Caco-2 (cell line): ENCODE measurements at regions not wholly inside any gene's neighbourhood (a gene's known extent, or its start where the extent isn't known, plus 50 kb on each side); places are given as distances from the start of the nearest gene placed in this dataset.

Experiments used
- BruUV-seq: library from RNA; stranded (reverse); fragments of 400-500 nt; replicated peaks from 2 replicates; lab custom pipeline; 2021; lab: Mats Ljungman, UMichigan
- CTCF ChIA-PET: fragments of 300-600 bp; sonication (Branson Sonifier 250); formaldehyde crosslinking; loops from one replicate; lab custom pipeline; 2022; ENCODE audit warnings: antibody characterized with exemption; lab: Charles Lee
- POLR2A ChIA-PET: fragments of 300-600 bp; sonication (Branson Sonifier 250); formaldehyde crosslinking; loops from one replicate; lab custom pipeline; 2022; ENCODE audit warnings: antibody characterized with exemption; lab: Charles Lee
- DNase-seq, 2 experiments: peaks; one replicate each; pipeline versions ENCODE4 v3.0.0 to v3.0.0-alpha.2; 2020 to 2022
- H3K27me3 ChIP-seq: replicated peaks from 2 replicates; pipeline ENCODE4 v1.6.0; 2011; ENCODE audit warnings: low read length; ENCODE audit not compliant: control insufficient read depth, insufficient read depth
- H3K36me3 ChIP-seq: 2 replicates; pipeline ENCODE4 v1.5.1; 2011; ENCODE audit warnings: low read length; ENCODE audit not compliant: control insufficient read depth, insufficient read depth
- H3K4me1 ChIP-seq: fragments of 250-450 bp; sonication (Bioruptor Pico); 2 replicates; pipeline ENCODE4 v1.5.1; 2020; ENCODE audit warnings: mild to moderate bottlenecking
- H3K4me3 ChIP-seq: 2 replicates; pipeline ENCODE4 v1.5.1; 2011; ENCODE audit warnings: low read depth, mild to moderate bottlenecking, control low read depth, low read length
- H3K9me3 ChIP-seq: fragments of 250-450 bp; sonication (Bioruptor Pico); 2 replicates; pipeline ENCODE4 v1.5.1; 2020; ENCODE audit warnings: mild to moderate bottlenecking, moderate library complexity
- H3K27ac Mint-ChIP-seq: one replicate; pipeline ENCODE4 v1.8.0; 2022; ENCODE audit warnings: mixed read lengths; ENCODE audit not compliant: unreplicated experiment
- H3K27me3 Mint-ChIP-seq: one replicate; pipeline ENCODE4 v1.8.0; 2022; ENCODE audit warnings: mixed read lengths; ENCODE audit not compliant: insufficient read depth, unreplicated experiment
- H3K36me3 Mint-ChIP-seq: one replicate; pipeline ENCODE4 v1.8.0; 2022; ENCODE audit warnings: mild to moderate bottlenecking, mixed read lengths; ENCODE audit not compliant: insufficient read depth, unreplicated experiment
- H3K4me1 Mint-ChIP-seq: one replicate; pipeline ENCODE4 v1.8.0; 2022; ENCODE audit warnings: low read depth, mixed read lengths; ENCODE audit not compliant: unreplicated experiment
- H3K4me3 Mint-ChIP-seq: one replicate; pipeline ENCODE4 v1.8.0; 2022; ENCODE audit warnings: mild to moderate bottlenecking, moderate library complexity, mixed read lengths; ENCODE audit not compliant: unreplicated experiment
- H3K9me3 Mint-ChIP-seq: one replicate; pipeline ENCODE4 v1.8.0; 2022; ENCODE audit warnings: mixed read lengths; ENCODE audit not compliant: unreplicated experiment
- intact Hi-C: fragments of 100-400 bp; cut with micrococcal nuclease; formaldehyde crosslinking; loops from one replicate; pipeline ENCODE4 v1.10.0; 2022; ENCODE audit not compliant: unreplicated experiment
- TF ChIP-seq, protein P1 (sequence below), 2 experiments: fragments of 200-600 bp in 1 of 2; IDR thresholded peaks; 1 replicate in 1 of 2; 2 replicates in 1 of 2; pipeline versions ENCODE4 v1.5.1 to v1.8.0; 2011 to 2022; ENCODE audit warnings: antibody characterized with exemption in 1 of 2, control low read depth in 1 of 2, inconsistent platforms in 1 of 2, low read depth in 1 of 2, low read length in 1 of 2, mild to moderate bottlenecking in 1 of 2, moderate library complexity in 1 of 2; ENCODE audit not compliant: insufficient read depth in 1 of 2, severe bottlenecking in 1 of 2, unreplicated experiment in 1 of 2

DNA sequence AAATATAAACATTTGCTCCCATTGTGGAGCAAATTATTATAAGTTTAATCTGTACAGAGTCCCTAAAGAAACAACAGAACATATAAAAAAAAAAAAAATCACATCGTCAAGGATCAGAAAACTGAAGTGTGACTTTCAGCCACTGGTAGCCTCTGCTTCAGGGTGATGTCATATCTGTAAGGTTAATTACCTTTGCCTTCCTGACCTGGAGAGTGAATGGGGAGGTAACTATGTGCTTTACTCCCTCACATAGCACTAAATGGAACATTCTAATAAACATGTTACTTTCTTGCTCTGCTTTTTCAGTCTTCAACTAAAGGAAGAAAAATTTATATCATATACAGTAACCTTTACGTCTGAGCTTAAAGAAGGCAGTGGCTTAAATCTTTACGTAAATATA, 70.3 kb upstream of the TRPM3 start:
- POLR2A ChIA-PET: no interaction called here
- Mint-ChIP-seq H3K4me1 (no peaks in the 10 kb centered on the region), H3K9me3 (no peaks in the 10 kb centered on the region), H3K27ac (no peak overlapping the region), H3K4me3 (no peak overlapping the region), H3K27me3 (no peaks in the 10 kb centered on the region), H3K36me3 (no peaks in the 10 kb centered on the region)
- no TSS peak for BruUV-seq
- intact Hi-C loops: no loop called here
- TF ChIP-seq, protein P1, sequence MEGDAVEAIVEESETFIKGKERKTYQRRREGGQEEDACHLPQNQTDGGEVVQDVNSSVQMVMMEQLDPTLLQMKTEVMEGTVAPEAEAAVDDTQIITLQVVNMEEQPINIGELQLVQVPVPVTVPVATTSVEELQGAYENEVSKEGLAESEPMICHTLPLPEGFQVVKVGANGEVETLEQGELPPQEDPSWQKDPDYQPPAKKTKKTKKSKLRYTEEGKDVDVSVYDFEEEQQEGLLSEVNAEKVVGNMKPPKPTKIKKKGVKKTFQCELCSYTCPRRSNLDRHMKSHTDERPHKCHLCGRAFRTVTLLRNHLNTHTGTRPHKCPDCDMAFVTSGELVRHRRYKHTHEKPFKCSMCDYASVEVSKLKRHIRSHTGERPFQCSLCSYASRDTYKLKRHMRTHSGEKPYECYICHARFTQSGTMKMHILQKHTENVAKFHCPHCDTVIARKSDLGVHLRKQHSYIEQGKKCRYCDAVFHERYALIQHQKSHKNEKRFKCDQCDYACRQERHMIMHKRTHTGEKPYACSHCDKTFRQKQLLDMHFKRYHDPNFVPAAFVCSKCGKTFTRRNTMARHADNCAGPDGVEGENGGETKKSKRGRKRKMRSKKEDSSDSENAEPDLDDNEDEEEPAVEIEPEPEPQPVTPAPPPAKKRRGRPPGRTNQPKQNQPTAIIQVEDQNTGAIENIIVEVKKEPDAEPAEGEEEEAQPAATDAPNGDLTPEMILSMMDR (IDR thresholded peaks at IDR 0.05; ENCODE audit: insufficient read depth in 1 of 2, low read depth in 1 of 2, low read length in 1 of 2, severe bottlenecking in 1 of 2, unreplicated experiment in 1 of 2): no peak
- H3K27me3 ChIP-seq: no peaks in the 10 kb centered on the region
- DNase-seq: no peak
- no peak overlapping the region for H3K4me3 ChIP-seq
- CTCF ChIA-PET: no interaction called here
- H3K36me3 ChIP-seq: no peaks in the 10 kb centered on the region
- H3K4me1 ChIP-seq: no peaks in the 10 kb centered on the region
- no peaks in the 10 kb centered on the region for H3K9me3 ChIP-seq

DNA sequence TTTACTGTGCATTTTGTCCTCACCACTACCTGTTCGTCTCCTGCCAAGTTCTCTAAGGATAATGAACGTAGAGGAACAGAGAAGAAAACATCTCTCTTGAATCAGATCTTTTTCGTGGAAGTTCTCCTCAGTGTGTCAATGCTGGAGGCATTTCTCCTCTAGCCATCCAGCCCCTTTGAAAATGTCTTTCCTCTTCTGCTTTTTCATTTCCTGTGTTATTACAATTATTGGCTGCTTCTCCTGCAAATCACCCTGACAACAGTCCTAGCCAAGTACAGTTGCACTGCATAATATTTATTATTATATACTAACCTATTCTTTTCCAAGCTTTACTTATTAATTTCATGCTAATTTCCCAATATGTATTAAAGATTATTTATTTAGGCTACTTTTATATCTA, 61.8 kb upstream of the TRPM3 start:
- TF ChIP-seq, protein P1 (IDR thresholded peaks at IDR 0.05; ENCODE audit: insufficient read depth in 1 of 2, low read depth in 1 of 2, low read length in 1 of 2, severe bottlenecking in 1 of 2, unreplicated experiment in 1 of 2): no peak
- ChIA-PET POLR2A (no interaction called here), CTCF (no interaction called here)
- H3K27me3 Mint-ChIP-seq: no peaks in the 10 kb centered on the region
- intact Hi-C loops: no loop called here
- Histone ChIP-seq H3K4me3 (no peak overlapping the region), H3K27me3 (no peaks in the 10 kb centered on the region), H3K4me1 (no peaks in the 10 kb centered on the region), H3K36me3 (no peaks in the 10 kb centered on the region), H3K9me3 (no peaks in the 10 kb centered on the region)
- H3K9me3 Mint-ChIP-seq: no peaks in the 10 kb centered on the region
- DNase-seq: no peak
- H3K4me3 Mint-ChIP-seq: no peak overlapping the region
- no peaks in the 10 kb centered on the region for H3K36me3 Mint-ChIP-seq
- H3K4me1 Mint-ChIP-seq: no peaks in the 10 kb centered on the region
- BruUV-seq: no TSS peak
- no peak overlapping the region for H3K27ac Mint-ChIP-seq

DNA sequence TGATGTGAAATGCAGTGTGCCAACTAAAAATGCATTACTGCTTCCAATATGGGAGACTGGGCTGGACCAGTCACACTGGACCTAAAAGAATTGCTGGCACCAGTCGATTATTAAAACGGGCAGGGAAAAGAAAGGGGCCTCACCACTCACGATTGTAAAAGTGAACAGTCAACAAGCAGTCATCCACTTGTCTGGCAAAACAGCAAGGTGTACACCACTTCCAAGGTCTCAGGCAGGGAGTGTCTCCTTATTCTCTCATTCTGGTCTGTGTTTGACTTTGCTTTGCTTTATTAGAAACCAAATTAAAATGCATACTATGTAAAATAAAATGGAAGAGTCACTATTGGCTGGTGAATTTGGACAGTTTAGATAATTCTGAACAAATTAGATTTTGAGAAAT, 57.8 kb upstream of the TRPM3 start:
- no peak for DNase-seq
- Mint-ChIP-seq H3K27me3 (no peaks in the 10 kb centered on the region), H3K9me3 (no peaks in the 10 kb centered on the region), H3K27ac (no peak overlapping the region), H3K4me1 (no peaks in the 10 kb centered on the region), H3K4me3 (no peak overlapping the region), H3K36me3 (no peaks in the 10 kb centered on the region)
- ChIA-PET POLR2A (no interaction called here), CTCF (no interaction called here)
- no TSS peak for BruUV-seq
- no peak overlapping the region for H3K4me3 ChIP-seq
- H3K27me3 ChIP-seq: no peaks in the 10 kb centered on the region
- no peaks in the 10 kb centered on the region for H3K9me3 ChIP-seq
- H3K4me1 ChIP-seq: no peaks in the 10 kb centered on the region
- intact Hi-C loops: no loop called here
- no peaks in the 10 kb centered on the region for H3K36me3 ChIP-seq
- TF ChIP-seq, protein P1 (IDR thresholded peaks at IDR 0.05; ENCODE audit: insufficient read depth in 1 of 2, low read depth in 1 of 2, low read length in 1 of 2, severe bottlenecking in 1 of 2, unreplicated experiment in 1 of 2): no peak
